ENCODE measurements at regions not wholly inside any gene's neighbourhood (a gene's known extent, or its start where the extent isn't known, plus 50 kb on each side); places are given as distances from the start of the nearest gene placed in this dataset.

- BruUV-seq (replicated peaks) = no TSS peak
- in situ Hi-C loops (cut with HindIII; ENCODE audit: extremely low pct_ligation_motif_present, low pct_unique_long_range_greater_than_20kb) = no loop called here
- POLR2A ChIA-PET = no interaction called here
- no peaks in the 10 kb centered on the region for H3K79me2 ChIP-seq (ENCODE audit: insufficient read depth, low read length)
- peaks cover 22% of the 10 kb centered on the region for H3K9me3 ChIP-seq (ENCODE audit: low read length)
- H2AFZ ChIP-seq (ENCODE audit: low read length) = no peak overlapping the region
- no peaks in the 10 kb centered on the region for H4K20me1 ChIP-seq (ENCODE audit: insufficient read depth, low read length)
- no peak overlapping the region for H3K4me3 ChIP-seq (replicated peaks in 1 of 3; ENCODE audit: insufficient read depth in 1 of 3, low read depth in 2 of 3, low read length in 3 of 3)
- H3K27me3 ChIP-seq (ENCODE audit: control insufficient read depth in 1 of 2, insufficient read depth in 2 of 2, low read length in 2 of 2) = no peaks in the 10 kb centered on the region
- CTCF ChIA-PET (ENCODE audit: low intra/inter-chr PET ratio, low total read pairs) = no interaction called here
- H3K27ac ChIP-seq (ENCODE audit: extremely low read length, insufficient read depth, low read length) = no peak overlapping the region
- no peak for FAIRE-seq
- TF ChIP-seq ATF1 (CRISPR knock-in tag; IDR thresholded peaks at IDR 0.05) = no peak
- no peak for TF ChIP-seq ZBTB4 (CRISPR knock-in tag; IDR thresholded peaks at IDR 0.05; ENCODE audit: borderline replicate concordance)
- no peak for TF ChIP-seq BRD4 (CRISPR knock-in tag; IDR thresholded peaks at IDR 0.05)
- TF ChIP-seq REXO4 (CRISPR knock-in tag; IDR thresholded peaks at IDR 0.05; ENCODE audit: borderline replicate concordance) = no peak
- no peak for TF ChIP-seq FOXA3 (CRISPR knock-in tag; IDR thresholded peaks at IDR 0.05)
- TF ChIP-seq ETV5 (CRISPR knock-in tag; IDR thresholded peaks at IDR 0.05; ENCODE audit: borderline replicate concordance) = no peak
- no peak for TF ChIP-seq ZNF256 (CRISPR knock-in tag; conservative IDR thresholded peaks at IDR 0.05)
- TF ChIP-seq ZNF687 (CRISPR knock-in tag; IDR thresholded peaks at IDR 0.05) = no peak
- TF ChIP-seq ZBTB20 (CRISPR knock-in tag; IDR thresholded peaks at IDR 0.05; ENCODE audit: borderline replicate concordance, low read depth) = no peak
- TF ChIP-seq MED1 (CRISPR knock-in tag; IDR thresholded peaks at IDR 0.05) = no peak
- TF ChIP-seq NFYB (CRISPR knock-in tag; IDR thresholded peaks at IDR 0.05) = no peak
- TF ChIP-seq ZNF232 (CRISPR knock-in tag; IDR thresholded peaks at IDR 0.05; ENCODE audit: borderline replicate concordance) = no peak
- TF ChIP-seq KAT8 (CRISPR knock-in tag; IDR thresholded peaks at IDR 0.05) = no peak
- no peak for TF ChIP-seq ARNT2 (CRISPR knock-in tag; IDR thresholded peaks at IDR 0.05; ENCODE audit: low read depth)
- TF ChIP-seq NCOA2 (CRISPR knock-in tag; IDR thresholded peaks at IDR 0.05) = no peak
- TF ChIP-seq THRA (CRISPR knock-in tag; IDR thresholded peaks at IDR 0.05; ENCODE audit: borderline replicate concordance) = no peak
- no peak for TF ChIP-seq ZNF446 (CRISPR knock-in tag; IDR thresholded peaks at IDR 0.05)
- no peak overlapping the region for H3K4me2 ChIP-seq (ENCODE audit: low read depth, low read length)
- H3K4me1 ChIP-seq (ENCODE audit: insufficient read depth, low read length) = no peaks in the 10 kb centered on the region
- H3K36me3 ChIP-seq (replicated peaks in 1 of 2; ENCODE audit: control insufficient read depth in 1 of 2, insufficient read depth in 2 of 2, low read length in 2 of 2) = no peaks in the 10 kb centered on the region
- DNase-seq (ENCODE audit: low spot score) = no peak
- intact Hi-C loops (cut with micrococcal nuclease; ENCODE audit: unreplicated experiment) = no loop called here
- no peak overlapping the region for H3K9ac ChIP-seq (ENCODE audit: insufficient read depth, low read depth, low read length)
- WGBS (ENCODE audit: low lambda C conversion rate) = 0% methylated on average over 1 of the region's 1 CpG
- no peak for ATAC-seq
Observed at GRCh38 chr1:102096162-102096561, 99.4 kb upstream of the OLFM3 start.
